B cell (primary cell): ENCODE measurements at regions not wholly inside any gene's neighbourhood (a gene's known extent, or its start where the extent isn't known, plus 50 kb on each side); places are given as distances from the start of the nearest gene placed in this dataset.

Experiments used
- EZH2 ChIP-seq: IDR thresholded peaks from 2 replicates; pipeline ENCODE4 v1.6.1; 2012; ENCODE audit warnings: borderline replicate concordance, low read depth, mild to moderate bottlenecking, moderate library complexity, low read length; ENCODE audit not compliant: insufficient read depth, poor library complexity, severe bottlenecking
- TF ChIP-seq, protein P1 (sequence below): fragments of 200-600 bp; IDR thresholded peaks from one replicate; pipeline ENCODE4 v1.8.0; 2022; ENCODE audit warnings: antibody characterized with exemption, mild to moderate bottlenecking

DNA sequence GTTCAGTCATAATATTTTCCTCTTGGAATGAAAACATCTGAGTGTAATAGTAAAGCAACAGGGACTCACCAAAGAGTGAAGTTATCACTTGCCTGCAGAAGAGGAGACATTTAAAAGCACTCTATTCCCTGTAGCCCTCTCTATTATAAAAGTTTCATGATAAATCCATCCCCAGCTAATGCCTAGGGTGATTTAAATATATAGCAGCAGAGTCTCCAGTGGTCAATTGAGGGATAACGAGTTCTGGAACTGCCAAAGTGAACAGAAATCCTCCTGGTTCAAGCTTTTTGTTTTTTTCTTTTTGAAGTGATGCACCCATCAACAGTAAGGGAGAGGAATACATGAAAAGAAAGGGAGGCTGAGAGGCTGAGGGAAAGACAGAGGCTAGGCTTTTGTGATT is 87.3 kb downstream of the EVX1 start:
- TF ChIP-seq, protein P1, sequence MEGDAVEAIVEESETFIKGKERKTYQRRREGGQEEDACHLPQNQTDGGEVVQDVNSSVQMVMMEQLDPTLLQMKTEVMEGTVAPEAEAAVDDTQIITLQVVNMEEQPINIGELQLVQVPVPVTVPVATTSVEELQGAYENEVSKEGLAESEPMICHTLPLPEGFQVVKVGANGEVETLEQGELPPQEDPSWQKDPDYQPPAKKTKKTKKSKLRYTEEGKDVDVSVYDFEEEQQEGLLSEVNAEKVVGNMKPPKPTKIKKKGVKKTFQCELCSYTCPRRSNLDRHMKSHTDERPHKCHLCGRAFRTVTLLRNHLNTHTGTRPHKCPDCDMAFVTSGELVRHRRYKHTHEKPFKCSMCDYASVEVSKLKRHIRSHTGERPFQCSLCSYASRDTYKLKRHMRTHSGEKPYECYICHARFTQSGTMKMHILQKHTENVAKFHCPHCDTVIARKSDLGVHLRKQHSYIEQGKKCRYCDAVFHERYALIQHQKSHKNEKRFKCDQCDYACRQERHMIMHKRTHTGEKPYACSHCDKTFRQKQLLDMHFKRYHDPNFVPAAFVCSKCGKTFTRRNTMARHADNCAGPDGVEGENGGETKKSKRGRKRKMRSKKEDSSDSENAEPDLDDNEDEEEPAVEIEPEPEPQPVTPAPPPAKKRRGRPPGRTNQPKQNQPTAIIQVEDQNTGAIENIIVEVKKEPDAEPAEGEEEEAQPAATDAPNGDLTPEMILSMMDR: no peak
- no peak for TF ChIP-seq EZH2
